Stimulated activated CD4-positive, alpha-beta T cell treated with anti-CD3 and anti-CD28 coated beads, Interleukin-12 subunit alpha, Interleukin-12 subunit beta, amount 100 ng/mL, for 4 hours (primary cell): ENCODE measurements at regions not wholly inside any gene's neighbourhood (a gene's known extent, or its start where the extent isn't known, plus 50 kb on each side); places are given as distances from the start of the nearest gene placed in this dataset.
A peak's percentile ranks its signal among the peaks of the same experiment; 100 is the strongest.
"Not testable (repeated sequence)": the region's sequence is repeated elsewhere in the genome, so short reads cannot be mapped to it uniquely, and the experiment has no call there.

Experiments
- DNase-seq: peaks from one replicate; pipeline ENCODE4 v3.0.0-alpha.2; 2020

DNA sequence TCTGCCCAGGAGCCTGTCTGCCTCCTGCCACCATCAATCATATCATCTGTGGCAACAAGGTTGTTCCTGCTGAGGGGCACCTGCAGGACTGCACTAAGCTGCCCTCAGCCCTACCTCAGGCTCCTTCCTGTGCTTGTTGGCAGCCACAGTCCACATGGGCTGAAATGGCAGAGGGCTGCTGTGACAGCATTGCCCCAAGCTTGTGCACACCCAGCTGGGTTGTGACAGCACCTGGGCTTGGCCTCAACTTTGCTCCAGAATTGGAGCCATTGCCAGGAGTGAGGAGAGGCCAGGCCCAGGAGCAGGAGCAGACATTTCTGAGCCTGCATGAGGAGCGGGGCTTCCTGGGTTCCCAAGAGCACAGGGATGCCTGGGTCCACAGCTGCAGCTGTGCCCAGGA is 340.9 kb upstream of the CHRM2 start:
- DNase-seq: no peak

DNA sequence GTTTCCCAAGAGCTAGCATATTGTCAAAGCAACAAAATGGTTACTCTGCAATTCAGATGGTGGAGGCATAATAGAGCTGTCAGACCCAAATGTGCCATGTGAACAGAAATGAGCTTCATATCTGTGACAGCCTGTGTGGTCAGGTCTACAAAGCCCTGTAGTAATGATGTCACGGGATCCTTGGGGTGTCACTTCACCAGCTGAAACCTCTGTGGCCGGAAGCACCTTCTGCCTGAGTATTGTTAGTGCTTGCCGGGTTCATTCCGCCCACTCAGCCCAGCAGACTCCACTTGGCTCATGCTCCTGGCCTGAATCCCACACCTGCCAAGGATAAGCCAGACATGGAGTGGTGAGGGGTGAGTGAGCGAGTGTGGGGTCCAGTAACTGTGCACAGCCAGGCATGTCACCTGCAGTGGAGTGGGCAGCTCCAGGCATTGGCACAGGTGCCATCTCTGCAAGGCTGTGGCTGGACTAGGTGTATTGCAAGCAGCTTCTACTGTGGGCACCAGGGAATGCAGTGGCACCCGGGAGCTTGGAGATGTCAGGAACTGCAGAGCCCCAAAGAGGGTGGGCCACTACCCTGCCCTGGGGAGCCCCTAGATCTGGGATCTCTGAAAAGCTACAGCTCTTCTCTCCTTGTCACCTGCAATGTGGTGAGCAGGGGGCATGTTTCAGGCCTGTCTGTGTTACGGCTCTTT is 341.9 kb upstream of the CHRM2 start:
- DNase-seq: no peak

DNA sequence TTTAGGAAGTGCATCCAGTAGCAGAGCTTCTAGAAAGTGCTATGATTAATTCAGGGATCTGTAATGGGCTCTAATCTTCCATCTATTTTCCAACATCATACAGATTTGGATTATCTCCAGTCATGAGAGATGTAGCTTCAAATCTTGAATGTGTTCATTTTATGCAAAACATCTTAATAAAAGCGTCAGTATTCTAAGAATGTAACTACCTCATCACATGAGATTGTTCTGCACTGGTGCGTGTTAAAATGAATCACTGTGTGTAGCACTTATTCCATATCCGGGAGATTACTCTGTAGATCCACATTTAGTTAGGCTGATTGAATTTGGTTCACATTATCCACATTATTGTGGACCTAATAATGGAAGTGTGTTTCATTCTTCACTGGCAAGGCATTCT is 344.9 kb upstream of the CHRM2 start:
- DNase-seq: no peak

DNA sequence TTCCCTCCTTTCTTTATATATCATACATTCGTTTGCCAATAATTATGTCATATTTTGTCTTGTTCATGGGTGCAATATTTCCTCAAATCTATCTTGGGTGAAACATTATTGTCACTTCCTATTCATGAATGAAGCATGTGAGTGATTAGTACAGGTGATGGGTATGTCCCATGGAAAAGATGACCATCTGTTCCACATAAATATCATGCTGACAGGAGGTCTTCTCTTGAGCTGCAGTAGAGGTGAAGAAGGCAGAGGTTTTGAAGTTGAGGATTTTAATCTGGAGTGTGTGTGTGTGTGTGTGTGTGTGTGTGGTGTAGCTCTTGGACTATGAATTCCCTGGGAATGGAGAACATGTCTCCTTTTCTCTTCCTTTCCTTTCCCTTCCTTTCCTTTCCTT is 350.5 kb upstream of the CHRM2 start:
- DNase-seq: no peak

DNA sequence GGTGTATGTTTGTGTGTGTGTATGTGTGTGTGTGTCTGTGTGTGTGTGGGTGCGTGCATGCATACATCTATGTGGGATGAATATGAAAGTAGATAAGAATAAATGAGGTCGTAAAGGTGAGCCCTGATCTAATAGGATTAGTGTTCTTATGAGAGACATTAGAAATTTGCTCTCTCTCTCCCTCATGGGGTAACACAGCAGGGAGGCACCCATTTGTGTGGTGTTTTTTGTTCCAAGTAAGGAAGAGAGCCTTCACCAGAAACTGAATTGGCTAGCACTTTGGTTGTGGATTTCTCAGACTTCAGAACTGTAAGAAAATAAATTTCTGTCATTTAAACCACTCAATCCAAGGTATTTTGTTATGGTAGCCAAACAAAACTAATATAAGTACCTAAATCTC is 353.7 kb upstream of the CHRM2 start:
- DNase-seq: no peak

DNA sequence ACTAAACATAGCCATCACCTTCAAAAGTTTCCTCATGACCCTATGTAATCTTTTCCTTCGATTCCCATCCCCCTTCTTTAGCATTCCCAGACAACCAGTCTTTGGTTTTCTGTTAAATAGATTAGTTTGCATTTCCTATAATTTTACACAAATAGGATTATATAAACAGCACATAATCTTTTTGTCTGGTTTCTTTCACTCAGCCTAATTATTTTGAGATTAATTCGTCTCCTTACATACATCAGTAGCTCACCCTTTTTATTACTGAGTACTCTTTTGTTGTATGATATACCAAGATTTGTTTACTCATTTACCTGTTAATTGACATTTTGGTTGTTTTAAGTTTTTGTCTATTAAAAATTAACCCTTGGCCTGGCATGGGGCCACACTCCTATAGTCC is 354.7 kb upstream of the CHRM2 start:
- DNase-seq: no peak

DNA sequence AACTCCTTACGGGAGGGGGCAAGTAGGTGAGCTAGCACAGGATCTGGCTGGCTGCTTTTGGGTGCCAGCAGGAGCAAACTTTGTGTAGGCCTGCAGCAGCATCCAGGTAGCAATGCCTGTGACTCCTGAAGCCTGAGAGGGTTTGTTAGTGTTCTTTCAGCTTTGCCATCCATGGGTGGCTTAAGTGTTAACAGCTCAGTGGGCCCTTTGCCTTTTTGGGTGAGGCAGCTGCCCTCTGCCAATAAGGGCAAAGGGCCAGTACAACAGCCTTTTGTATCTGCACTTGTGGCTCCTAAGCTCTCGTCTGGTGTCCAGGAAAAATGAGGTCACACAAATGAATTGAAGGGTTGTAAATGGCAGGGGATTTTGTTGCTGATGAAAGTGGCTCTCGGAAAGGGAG is 359.0 kb upstream of the CHRM2 start:
- DNase-seq: no peak

DNA sequence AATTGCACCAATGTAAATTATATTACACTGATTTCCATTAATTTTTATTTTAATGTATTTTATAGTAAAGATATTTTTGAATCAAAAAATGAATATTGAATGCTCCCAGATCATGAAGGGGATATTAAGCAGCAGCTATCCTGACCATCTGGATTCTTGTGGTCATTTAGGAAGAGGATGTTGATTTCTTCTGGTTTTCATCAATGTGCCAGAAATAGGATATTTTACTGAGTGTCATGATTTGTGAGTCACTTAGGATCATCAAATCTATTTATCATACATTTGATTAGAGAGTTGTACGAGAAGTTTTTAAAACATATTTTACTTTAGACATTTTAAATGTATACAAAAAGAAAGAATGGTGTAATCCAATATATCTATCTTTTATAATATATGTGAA is 366.3 kb upstream of the CHRM2 start:
- DNase-seq: no peak

DNA sequence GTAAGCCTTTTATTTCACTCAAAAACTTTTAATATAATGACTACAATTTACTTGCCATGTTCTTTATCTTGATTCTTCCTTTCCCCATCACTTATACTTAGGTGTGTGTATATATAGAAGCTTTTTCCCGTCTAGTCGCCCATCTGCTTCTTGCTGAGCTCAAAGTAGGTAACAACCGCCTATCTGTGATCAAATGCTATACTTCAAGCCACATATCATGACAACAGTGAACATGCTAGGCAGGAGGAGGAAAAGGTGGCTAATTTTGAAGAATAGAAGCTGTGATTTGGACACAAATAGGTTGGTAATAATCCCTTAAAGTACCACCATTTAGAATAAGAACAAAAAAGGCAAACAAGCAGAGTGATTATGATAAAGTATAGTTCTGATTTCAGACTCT is 367.3 kb upstream of the CHRM2 start:
- DNase-seq: no peak

DNA sequence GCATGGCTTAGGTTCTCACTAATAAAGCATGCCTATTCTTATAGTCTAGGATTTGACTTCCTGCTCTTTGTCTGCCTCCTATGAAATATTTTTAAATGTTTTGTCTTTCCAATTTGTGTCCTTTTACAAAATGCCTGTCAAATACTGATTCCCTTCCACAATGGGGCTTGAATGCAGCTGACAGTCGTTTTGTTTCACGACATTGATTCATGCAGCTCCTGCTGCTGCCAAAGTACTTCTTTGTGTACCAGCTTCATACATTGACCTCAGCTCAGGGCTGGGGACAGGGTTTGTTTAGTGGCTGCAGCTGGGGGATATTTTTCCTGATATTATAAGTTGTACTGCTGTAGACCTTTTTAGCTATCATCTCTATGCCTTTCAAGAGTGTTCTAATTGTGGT is 371.9 kb upstream of the CHRM2 start:
- no peak for DNase-seq

DNA sequence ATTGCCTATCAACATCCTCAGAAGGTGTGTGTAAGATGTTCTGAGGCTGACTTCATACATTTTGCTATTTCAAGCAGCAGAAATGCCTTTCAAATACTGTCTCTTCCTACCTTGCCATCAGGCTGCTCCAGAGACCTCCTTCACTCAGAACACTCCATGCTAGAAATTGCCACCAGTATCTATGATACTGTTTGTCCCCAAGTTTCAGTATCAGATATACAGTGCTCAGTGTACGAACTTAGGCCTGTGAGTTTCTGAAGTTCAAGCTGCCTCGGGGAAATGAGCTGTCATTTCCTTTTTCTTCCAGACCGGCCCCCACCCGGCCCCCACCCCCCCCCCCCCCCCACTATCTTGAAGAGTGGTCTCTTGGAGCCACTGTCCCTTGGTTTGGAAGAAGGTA is 373.4 kb upstream of the CHRM2 start:
- no peak for DNase-seq

DNA sequence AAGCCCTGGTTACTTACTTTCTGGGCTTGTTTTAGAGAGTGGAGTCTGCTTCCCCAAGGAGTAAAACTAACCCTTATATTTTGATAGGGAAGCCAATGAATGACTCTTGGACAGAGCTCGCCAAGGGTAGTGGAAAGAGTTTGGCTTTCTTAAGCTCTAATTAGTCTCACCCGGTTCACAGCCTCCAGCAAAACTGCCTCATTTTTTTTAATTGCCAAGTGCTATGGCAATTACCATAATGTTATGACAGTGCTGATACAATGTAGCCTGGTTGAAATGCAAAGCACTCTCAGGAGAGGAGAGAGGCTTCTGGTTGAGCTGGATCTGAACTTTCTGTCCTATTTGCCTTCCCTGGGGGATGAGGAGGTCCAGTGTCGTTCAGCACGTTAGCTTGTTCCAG is 376.1 kb upstream of the CHRM2 start:
- DNase-seq: no peak

DNA sequence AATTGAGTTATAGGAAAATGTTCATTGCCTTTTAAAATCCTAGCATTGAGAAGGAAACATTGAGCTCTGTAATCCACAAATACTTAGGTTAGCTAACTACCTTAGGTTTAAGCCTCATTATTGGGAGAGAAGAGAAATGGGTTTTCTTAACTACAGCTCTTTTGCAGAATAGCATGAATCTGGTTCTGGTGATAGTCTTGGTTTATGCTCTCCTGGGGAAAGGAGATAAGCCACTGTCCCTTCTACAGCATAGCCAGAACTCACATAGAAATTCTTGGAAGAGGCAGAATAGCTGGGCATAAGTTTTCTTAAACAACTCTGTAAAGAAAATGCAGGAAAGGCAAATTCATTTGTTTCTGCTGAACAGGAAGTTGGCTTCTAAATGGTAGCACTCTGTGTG is 378.6 kb upstream of the CHRM2 start:
- no peak for DNase-seq

DNA sequence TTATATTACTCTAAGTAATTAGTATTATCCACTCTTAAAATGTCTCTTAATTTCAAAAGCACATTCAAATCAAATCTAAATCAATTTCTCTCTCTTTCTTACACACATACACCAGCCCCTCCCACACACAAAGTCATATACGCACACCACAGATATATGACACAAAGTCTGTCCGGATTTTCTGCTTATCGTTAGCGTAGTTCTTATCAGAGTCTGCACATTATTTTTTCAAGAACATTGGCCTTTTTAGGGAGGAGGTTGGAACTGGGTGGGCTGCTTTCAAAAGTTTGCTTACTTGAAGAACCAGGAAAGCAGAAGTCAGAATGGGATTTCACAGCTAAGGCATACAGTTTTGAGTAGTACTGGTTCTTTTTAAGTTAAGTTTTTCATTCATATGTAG is 387.6 kb upstream of the CHRM2 start:
- no peak for DNase-seq

DNA sequence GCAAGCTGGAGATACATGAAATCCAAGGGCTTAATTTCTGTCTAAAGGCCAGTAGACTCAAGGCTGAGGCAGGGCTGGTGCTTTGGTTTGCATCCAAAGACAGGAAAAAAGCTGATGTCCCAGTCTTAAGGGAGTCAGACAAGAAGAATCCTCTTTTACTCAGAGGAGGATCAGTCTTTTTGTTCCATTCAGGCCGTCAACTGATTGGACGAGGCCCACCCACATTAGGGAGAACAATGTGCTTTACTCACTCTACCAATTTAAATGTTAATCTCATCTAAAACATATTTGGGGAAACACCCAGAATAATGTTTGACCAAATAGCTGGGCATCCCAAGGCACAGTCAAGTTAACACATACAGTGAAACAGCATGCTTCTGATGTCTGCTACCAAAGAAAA is 388.5 kb upstream of the CHRM2 start:
- no peak for DNase-seq

DNA sequence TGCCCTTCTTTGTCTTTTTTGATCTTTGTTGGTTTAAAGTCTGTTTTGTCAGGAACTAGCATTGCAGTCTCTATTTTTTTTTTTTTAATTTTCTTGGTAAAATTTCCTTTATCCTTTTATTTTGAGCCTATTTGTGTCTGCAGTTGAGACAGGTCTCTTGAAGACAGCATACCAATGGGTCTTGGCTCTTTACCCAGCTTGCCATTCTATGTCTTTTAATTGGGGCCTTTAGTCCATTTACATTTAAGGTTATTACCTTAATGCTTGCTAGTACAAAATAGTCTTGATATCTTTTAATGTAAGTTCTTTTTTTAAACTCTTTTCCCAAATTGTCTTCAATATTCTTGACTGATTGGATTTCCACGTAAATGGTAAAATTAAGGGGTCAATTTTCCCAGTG is 398.3 kb upstream of the CHRM2 start:
- no peak for DNase-seq

DNA sequence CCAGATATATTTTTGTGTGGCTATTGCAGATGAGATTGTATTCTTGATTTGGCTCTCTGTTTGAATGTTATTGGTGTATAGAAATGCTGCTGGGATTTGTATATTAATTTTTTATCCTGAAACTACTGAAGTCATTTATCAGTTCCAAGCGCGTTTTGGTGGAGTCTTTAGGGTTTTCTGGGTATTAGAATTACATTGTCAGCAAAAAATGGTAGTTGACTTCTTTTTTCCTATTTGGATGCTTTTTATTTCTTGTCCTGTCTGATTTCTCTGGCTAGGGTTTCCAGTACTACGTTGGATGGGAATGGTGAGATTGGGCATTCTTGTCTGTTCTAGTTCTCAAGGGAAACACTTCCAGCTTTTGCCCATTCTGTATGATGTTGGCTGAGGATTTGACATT is 415.5 kb upstream of the CHRM2 start:
- no peak for DNase-seq

DNA sequence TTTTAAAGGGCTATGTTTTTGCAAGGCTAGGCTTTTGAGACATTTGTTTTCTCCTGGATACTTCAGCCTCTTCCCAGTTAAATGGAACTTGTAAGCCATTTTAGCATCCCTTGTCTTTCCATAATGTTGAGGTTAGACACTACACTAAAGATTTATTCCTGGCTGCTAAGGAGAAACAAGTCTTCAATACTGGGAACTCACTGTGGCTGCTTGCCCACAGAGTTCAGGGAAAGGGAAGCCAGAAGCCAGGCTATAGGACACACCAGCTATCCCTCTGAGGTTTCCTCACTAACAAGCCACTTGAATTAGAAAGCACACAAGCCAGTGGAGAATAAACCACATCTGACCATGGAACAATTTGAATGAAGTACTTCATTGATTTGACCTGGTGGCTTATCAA is 421.7 kb upstream of the CHRM2 start:
- no peak for DNase-seq

DNA sequence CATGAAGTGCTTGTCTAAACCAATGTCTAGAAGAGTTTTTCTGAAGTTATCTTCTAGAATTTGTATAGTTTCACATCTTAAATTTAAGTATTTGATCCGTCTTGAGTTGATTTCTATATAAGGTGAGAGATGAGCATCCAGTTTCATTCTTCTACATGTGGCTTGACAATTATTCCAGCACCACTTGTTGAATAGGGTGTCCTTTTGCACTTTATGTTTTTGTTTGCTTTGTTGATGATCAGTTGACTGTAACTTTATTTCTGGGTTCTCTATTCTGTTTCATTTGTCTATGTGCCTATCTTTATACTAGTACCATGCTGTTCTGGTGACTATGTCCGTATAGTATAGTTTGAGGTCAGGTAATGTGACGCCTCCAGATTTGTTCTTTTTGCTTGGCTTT is 426.6 kb upstream of the CHRM2 start:
- no peak for DNase-seq

DNA sequence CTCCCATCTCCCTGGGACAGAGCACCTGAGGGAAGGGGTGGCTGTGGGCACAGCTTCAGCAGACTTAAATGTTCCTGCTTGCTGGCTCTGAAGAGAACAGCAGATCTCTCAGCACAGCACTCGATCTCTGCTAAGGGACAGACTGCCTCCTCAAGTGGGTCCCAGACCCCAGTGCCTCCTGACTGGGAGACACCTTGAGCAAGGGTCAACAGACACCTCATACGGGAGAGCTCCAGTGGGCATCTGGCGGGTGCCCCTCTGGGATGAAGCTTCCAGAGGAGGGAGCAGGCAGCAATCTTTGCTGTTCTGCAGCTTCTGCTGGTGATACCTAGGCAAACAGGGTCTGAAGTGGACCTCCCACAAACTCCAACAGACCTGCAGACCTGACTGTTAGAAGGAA is 436.7 kb upstream of the CHRM2 start:
- not testable (repeated sequence) for DNase-seq

DNA sequence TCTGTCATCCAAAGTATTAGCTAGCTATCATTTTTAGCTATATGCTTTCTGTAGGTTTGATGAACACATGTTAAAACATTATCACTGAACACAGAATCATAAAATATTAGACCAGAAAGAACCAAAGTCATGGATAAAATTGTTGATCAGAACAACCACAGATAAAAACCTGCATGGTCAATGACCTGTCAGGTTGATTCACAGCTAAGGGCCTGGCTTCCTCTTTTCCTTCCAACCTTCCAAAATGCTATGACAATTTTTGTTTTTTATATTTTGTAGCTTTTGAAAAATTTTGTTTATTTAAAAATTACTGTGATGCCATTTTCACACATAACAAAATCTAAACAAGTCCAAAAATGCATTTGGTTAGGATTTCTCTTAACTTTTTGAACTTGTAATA is 444.4 kb upstream of the CHRM2 start:
- no peak for DNase-seq

DNA sequence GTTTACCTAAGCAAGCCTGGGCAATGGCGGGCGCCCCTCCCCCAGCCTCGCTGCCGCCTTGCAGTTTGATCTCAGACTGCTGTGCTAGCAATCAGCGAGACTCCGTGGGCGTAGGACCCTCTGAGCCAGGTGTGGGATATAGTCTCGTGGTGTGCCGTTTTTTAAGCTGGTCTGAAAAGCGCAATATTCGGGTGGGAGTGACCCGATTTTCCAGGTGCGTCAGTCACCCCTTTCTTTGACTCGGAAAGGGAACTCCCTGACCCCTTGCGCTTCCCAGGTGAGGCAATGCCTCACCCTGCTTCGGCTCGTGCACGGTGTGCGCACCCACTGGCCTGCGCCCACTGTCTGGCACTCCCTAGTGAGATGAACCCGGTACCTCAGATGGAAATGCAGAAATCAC is 442.6 kb upstream of the MTPN start:
- not testable (repeated sequence) for DNase-seq

DNA sequence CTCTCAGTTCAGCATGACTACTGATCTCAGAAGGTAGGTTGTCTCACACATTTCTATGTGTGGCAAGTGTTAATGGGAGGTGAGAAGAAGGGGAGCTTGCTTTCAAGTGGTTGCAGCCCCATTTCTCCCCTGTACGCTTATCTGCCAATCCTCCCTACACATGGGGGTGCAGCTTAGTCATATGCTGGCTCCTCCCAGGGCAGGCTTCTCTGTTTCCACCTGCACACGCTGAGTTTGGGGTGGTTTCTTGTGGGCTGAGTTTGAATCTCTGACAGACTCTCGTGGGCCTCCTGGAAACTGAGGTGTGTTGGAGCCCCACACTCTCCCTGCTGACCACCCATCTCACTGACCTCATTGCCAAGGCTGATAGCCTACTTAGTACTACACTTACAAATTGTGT is 435.8 kb upstream of the MTPN start:
- DNase-seq: no peak

DNA sequence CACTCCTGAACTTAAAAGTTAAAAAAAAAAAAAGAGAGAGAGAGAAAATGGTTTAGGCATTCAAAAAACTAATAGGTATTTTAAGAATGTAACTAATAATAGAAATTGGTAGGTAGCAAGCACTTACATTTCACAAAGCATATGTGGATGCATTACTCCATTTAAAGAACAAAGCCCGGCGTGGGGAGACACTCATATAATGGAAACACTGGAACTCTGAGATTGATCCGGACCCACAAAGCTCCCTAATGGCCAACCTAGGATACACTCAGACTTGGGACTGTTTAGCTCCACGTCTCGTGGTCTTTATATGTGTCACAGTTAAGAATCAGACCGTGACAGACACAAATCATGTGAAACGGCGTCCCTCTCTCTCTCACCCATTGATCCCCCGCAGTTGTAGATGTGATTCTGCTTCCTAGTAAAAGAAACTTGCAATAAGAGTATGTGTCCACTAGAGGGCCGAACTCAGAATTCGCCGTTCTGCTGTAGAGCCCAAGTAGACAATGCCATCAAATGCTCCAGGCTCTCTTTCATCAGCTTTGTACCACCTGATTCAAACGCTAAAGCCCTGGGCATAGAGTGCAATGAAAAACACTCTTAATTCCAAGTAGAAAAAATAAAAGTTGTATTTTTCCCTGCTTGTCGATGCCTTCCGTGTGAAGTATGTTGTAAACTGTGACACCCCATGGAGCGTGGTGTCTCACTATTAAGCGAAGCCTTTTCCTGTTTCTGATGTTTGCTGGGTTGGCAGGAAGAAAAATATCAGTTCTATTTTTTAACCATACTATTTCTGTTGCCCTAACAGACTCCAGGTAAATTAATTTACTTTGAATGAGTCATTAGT is 429.0 kb upstream of the MTPN start:
- peak; percentile 1 for DNase-seq

DNA sequence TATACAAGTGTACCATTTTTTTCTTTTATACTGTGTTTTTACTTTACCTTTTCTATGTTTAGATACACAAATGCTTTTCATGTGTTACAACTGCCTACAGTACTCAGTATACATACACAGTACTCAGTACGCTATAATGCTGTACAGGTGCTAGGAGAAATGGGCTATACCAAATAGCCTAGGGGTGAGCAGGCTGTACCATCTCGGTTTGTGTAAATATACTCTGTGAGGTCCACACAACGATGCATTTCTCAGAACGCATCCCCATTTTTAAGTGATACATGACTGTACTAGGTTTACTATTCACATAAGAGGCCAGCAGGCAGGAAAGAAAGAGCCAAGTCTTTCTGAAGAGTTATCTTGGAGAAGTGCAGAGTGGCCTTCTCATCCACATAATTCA is 426.4 kb upstream of the MTPN start:
- no peak for DNase-seq
